ENCODE measurements at regions not wholly inside any gene's neighbourhood (a gene's known extent, or its start where the extent isn't known, plus 50 kb on each side); places are given as distances from the start of the nearest gene placed in this dataset.
A peak's percentile ranks its signal among the peaks of the same experiment; 100 is the strongest.

DNA sequence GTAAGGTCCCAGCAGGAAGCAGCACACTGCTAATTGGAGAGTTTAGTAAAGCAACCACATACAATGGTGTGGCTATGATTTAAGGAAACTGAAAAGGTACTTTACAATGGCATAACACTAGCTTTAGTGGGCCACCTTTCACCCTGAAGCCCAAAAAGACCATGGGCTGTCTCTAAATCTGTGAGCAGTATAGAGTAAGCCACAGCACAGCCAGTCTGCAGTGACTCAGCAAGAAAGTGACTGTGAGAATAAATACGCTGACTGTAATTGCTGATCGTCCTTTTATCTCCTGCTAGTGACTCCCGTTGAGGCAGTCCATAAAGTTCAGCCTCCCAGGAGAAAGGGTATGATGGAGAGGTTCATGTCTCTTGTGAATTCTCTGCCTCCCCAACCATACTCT, 679.8 kb upstream of the KIF2B start:
- in situ Hi-C loops (cut with HindIII; ENCODE audit: low pct_unique_long_range_greater_than_20kb, low sequenced_read_pairs) = no loop called here
- DNase-seq (ENCODE audit: low read depth) = peak; percentile 58

DNA sequence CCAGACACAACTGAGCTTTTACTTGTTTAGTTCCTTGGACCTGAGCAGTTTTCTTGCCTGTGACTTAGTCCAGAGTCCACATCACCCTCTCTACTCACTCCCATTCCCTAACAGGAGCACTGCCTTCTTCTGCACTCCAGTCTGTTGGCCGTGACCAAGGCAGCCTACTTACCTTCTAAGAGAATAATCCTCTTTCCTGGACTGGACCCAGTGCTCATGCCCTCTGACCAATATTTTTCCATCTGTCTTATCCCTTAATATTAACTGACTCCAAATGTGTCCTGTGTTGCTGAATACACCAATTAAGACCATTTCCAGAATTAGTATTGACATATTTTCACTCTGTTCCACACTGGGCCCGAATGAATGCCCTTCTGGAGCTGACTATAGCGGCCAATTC, 681.0 kb upstream of the KIF2B start:
- no peak for DNase-seq (ENCODE audit: low read depth)
- in situ Hi-C loops (cut with HindIII; ENCODE audit: low pct_unique_long_range_greater_than_20kb, low sequenced_read_pairs) = no loop called here

DNA sequence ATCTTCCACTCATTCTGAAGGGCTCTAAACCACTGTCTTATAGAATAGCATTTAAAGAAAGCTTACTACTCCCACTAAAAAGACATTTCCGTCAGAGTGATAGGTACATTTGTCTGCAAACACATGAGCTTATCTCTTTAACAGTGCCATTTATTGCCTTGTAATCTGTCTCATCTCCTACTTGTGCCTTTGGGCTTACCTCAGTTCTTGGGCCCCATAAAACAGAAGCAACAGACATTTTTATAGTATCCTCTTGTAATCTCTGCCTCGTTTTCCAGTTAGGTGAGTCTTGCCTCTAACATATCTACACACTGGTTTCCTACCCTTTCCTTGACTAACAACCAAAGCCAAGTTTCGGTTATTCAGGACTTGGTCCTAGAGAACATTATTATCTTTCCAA, 681.4 kb upstream of the KIF2B start:
- DNase-seq (ENCODE audit: low read depth) = no peak
- in situ Hi-C loops (cut with HindIII; ENCODE audit: low pct_unique_long_range_greater_than_20kb, low sequenced_read_pairs) = no loop called here

GRCh38 chr17:53137869-53138268, 684.9 kb upstream of the KIF2B start:
- in situ Hi-C loops (cut with HindIII; ENCODE audit: low pct_unique_long_range_greater_than_20kb, low sequenced_read_pairs) = no loop called here

GRCh38 chr17:53135969-53136368, 686.8 kb upstream of the KIF2B start:
- in situ Hi-C loops (cut with HindIII; ENCODE audit: low pct_unique_long_range_greater_than_20kb, low sequenced_read_pairs) = no loop called here
- DNase-seq (ENCODE audit: low read depth) = no peak

More at GRCh38 chr17:53137869-53138268, 684.9 kb upstream of the KIF2B start:
- no peak for DNase-seq (ENCODE audit: low read depth)

- no peak for DNase-seq (ENCODE audit: low read depth)
- in situ Hi-C loops (cut with HindIII; ENCODE audit: low pct_unique_long_range_greater_than_20kb, low sequenced_read_pairs) = no loop called here
These were observed 688.2 kb upstream of the KIF2B start for GRCh38 chr17:53134548-53134947.

DNA sequence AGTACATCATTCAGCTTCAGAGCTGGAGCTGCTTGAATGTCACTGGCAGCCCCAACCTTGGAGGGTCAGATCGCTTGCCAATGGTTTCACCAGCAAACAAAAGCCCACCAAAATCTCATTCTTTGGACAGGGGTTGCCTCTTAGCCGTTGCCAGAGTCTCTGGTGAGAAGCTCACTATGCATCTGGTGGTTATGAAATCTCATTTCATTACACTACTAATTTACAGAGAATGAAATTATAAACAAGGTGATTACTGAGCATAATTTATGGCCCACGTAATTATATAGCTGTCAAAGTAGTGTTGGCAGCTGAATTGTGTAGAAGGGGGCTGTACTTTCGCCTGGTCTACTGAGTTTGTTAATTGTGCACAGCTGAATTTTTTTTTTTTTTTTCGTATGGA, 688.9 kb upstream of the KIF2B start:
- in situ Hi-C loops (cut with HindIII; ENCODE audit: low pct_unique_long_range_greater_than_20kb, low sequenced_read_pairs) = no loop called here
- DNase-seq (ENCODE audit: low read depth) = no peak

DNA sequence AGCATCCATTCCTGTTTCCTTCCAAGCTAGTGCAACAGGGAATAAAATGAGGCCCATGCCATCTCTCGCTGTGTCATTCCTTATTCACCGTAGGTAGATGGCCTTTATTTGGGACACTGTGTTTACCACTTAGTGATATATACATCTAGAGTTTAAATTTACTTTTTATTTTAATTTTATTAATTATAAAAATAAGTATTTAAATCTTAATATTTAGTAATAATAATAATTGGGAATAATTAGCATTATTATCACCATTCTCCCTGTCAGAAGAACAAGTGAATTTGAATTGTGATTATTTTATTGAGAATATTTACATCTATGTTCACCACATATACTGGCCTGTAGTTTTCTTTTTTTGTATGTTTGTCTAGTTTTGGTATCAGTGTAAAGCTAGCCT, 692.9 kb upstream of the KIF2B start:
- no peak for DNase-seq (ENCODE audit: low read depth)
- in situ Hi-C loops (cut with HindIII; ENCODE audit: low pct_unique_long_range_greater_than_20kb, low sequenced_read_pairs) = no loop called here

DNA sequence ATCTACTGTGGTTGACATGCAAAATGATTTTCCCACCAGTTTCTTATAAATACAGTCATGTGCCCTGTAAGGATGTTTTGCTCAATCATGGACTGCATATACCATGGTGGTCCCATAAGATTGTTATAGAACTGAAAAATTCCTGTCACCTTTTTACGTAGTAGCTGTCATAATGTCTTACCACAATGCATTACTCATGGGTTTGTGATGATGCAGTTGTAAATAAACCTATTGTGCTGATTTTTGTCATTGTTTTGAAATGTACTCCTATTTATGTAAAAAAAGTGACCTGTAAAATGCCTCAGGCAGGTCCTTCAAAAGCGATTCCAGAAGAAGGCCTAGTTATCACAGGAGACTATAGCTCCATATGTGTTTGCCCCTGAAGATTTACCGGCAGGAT, 695.4 kb upstream of the KIF2B start:
- no peak for DNase-seq (ENCODE audit: low read depth)
- in situ Hi-C loops (cut with HindIII; ENCODE audit: low pct_unique_long_range_greater_than_20kb, low sequenced_read_pairs) = no loop called here

DNA sequence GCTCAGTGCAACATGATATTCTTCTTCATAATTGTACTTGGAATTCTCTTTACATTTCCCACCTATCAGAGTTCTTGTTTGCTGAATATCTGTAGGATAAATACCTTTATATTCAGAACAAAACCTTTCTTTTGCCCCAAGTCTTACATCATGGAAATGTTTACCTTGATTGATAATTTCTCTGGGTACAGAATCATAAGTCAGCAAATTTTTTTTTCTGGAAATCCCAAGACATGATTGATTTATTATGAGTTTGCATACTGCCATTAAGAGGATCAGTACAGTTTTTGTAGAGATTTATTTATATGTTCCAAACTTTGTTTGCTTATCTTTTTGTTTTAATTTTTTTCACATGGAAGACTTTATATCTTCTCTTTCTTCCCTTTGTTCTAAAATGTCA, 699.8 kb upstream of the KIF2B start:
- in situ Hi-C loops (cut with HindIII; ENCODE audit: low pct_unique_long_range_greater_than_20kb, low sequenced_read_pairs) = no loop called here
- no peak for DNase-seq (ENCODE audit: low read depth)

DNA sequence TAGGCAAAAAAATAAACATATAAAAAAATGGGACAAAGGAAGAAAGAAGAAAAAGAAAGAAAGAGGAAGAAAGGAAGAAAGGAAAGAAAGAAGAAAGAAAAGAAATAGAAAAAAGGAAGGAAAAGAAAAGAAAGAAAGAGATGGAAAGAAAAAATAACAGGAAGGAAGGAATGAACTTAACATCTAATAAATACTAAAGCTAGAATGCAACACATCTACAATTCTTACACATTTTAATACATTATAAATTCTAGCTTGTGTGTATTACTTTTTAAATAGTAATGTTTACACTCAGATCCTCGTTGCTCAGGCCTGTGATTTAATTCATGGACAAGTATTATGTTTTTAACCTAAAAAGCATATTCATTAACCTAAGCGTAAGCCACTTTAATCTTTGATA, 703.0 kb upstream of the KIF2B start:
- in situ Hi-C loops (cut with HindIII; ENCODE audit: low pct_unique_long_range_greater_than_20kb, low sequenced_read_pairs) = no loop called here

DNA sequence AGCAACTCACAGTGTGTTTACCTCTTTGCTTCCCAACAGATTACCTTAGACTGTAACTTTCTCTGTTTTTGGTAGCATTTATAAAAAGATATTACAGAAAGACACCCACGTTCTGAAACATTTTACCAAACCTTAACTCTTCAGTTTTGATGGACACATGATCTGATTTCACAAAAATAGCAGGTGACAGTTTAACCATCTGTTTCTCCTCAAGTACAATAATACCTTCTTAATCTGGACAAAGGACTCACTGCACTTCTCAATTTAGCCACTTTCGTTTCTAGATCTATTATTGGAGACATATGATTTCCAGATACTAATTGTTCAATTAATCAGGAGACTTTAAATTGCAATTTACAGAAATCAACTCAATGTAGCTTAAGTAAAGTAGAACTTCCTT, 703.8 kb upstream of the KIF2B start:
- no peak for DNase-seq (ENCODE audit: low read depth)
- in situ Hi-C loops (cut with HindIII; ENCODE audit: low pct_unique_long_range_greater_than_20kb, low sequenced_read_pairs) = no loop called here

More for the DNA sequence above, 703.0 kb upstream of the KIF2B start:
- DNase-seq (ENCODE audit: low read depth) = no peak

DNA sequence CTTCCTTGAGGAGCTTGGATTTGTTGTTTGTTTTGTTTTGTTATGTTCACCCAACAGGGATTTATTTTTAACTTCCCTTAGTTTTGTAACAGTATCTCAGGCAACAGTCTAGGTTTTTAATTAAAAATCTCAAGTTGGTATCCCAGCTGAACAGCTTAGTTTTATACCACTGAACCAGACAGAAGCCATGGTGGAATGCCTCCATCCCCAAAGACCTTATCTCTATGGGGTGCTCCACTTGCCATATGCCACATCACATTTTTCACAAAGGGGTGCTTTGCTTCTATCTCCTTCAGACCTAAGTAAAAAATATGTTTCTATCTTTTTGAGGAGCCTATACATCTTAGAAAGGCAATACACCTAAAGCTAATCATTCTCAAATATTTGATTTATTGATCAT, 715.8 kb upstream of the KIF2B start:
- no peak for DNase-seq (ENCODE audit: low read depth)
- in situ Hi-C loops (cut with HindIII; ENCODE audit: low pct_unique_long_range_greater_than_20kb, low sequenced_read_pairs) = no loop called here

GRCh38 chr17:53101706-53102105, 721.0 kb upstream of the KIF2B start:
- in situ Hi-C loops (cut with HindIII; ENCODE audit: low pct_unique_long_range_greater_than_20kb, low sequenced_read_pairs) = no loop called here
- DNase-seq (ENCODE audit: low read depth) = no peak

- DNase-seq (ENCODE audit: low read depth) = no peak
- in situ Hi-C loops (cut with HindIII; ENCODE audit: low pct_unique_long_range_greater_than_20kb, low sequenced_read_pairs) = no loop called here
These were observed 722.6 kb upstream of the KIF2B start for GRCh38 chr17:53100126-53100525.

- in situ Hi-C loops (cut with HindIII; ENCODE audit: low pct_unique_long_range_greater_than_20kb, low sequenced_read_pairs) = no loop called here
These were observed 729.3 kb upstream of the KIF2B start for GRCh38 chr17:53093391-53093790.

GRCh38 chr17:53092072-53092471, 730.7 kb upstream of the KIF2B start:
- DNase-seq (ENCODE audit: low read depth) = no peak
- in situ Hi-C loops (cut with HindIII; ENCODE audit: low pct_unique_long_range_greater_than_20kb, low sequenced_read_pairs) = no loop called here

More at GRCh38 chr17:53093391-53093790, 729.3 kb upstream of the KIF2B start:
- no peak for DNase-seq (ENCODE audit: low read depth)

DNA sequence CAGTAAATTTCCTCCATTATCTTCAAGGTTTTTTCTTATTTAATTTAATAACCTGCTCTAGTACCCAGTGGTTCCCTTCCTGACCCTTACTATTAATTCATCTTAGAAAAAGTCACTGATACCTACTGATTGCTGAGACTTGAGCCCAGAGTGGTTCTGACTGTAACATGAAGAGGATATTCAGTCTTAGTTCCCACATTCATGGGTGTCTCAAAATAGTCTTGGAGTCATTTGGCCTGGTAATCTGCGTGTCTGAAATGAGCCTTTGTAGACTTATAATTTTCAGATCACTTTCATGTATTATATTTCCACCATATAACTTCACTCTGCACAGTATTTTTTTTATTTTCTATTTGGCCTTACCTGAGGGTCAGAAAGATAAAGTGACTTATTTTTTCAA, 732.0 kb upstream of the KIF2B start:
- in situ Hi-C loops (cut with HindIII; ENCODE audit: low pct_unique_long_range_greater_than_20kb, low sequenced_read_pairs) = no loop called here
- no peak for DNase-seq (ENCODE audit: low read depth)

DNA sequence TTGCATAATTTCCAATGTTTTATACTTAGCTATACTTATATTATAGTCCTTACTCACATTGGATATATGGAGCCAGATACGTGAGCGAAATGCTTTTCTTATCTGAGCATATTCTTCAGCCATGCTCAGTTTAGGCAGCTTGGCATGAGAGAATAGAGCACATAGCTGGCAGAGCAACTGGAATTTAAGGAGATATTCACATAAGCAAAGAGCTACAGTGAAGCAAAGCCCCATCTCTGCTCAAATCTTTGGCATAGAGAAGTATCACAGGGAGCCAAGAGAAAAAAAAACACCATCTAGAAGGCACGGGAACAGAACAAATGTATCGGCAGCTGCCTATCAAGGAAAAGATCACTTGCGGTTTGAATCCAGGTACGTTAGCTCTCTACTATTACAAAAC, 734.2 kb upstream of the KIF2B start:
- in situ Hi-C loops (cut with HindIII; ENCODE audit: low pct_unique_long_range_greater_than_20kb, low sequenced_read_pairs) = no loop called here
- DNase-seq (ENCODE audit: low read depth) = no peak

GRCh38 chr17:53061446-53061845, 761.3 kb upstream of the KIF2B start:
- DNase-seq (ENCODE audit: low read depth) = peak; percentile 3
- in situ Hi-C loops (cut with HindIII; ENCODE audit: low pct_unique_long_range_greater_than_20kb, low sequenced_read_pairs) = no loop called here

DNA sequence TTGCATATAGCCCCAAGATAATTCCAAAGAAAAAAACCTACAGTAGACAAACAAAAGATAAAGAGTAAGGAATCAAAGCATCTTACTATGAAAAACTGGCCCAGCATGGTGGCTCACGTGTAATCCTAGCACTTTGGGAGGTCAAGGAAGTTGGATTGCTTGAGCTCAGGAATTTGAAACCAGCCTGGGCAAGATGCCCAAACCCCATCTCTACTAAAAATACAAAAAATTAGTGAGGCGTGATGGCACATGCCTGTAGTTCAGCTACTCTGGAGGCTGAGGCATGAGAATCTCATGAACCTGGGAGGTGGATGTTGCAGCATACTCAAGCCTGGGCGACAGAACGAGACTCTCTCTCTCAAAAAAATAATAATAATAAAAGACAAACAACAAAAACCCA, 764.7 kb upstream of the KIF2B start:
- DNase-seq (ENCODE audit: low read depth) = peak; percentile 81
- in situ Hi-C loops (cut with HindIII; ENCODE audit: low pct_unique_long_range_greater_than_20kb, low sequenced_read_pairs) = no loop called here

All from Caki2 (cell line).